Peyer's patch (tissue), 4 donors: ENCODE measurements at regions not wholly inside any gene's neighbourhood (a gene's known extent, or its start where the extent isn't known, plus 50 kb on each side); places are given as distances from the start of the nearest gene placed in this dataset.

ENCODE experiments used
- POLR2A ChIP-seq, 2 donors: fragments of 450-650 bp; IDR thresholded peaks; one replicate each; pipeline ENCODE4 v1.5.1; 2017; ENCODE audit warnings: antibody characterized with exemption in 2 of 2, mild to moderate bottlenecking in 2 of 2, moderate library complexity in 2 of 2
- TF ChIP-seq, protein P1 (sequence below), 6 experiments: fragments of 450-650 bp in 4 of 6; fragments of 200-600 bp in 2 of 6; sonication (generic) in 1 of 6; IDR thresholded peaks; one replicate each; pipeline ENCODE4 v1.5.1; 2017 to 2019; ENCODE audit warnings: antibody characterized with exemption in 6 of 6, mild to moderate bottlenecking in 3 of 6, moderate library complexity in 1 of 6

DNA sequence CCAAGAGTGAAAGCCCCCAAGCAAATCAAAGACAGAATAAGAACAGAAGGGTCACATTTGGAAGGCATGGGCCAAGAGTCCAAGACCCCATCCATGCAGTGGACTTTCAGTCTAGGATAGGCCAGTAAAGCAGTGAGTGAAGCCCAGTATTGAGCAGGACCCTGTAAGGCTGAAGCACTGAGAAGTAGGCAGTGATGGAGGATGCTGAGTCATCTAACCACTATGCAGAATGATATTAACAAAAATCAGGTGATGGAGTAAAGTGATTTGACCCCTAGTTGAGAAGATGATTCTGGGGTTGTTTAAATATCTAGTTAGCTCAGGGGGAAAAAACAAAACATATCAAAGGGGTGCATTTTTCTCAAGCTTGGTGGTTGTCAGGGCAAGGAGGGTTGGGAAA lies 308.7 kb upstream of the PLXNA2 start:
- TF ChIP-seq, protein P1, sequence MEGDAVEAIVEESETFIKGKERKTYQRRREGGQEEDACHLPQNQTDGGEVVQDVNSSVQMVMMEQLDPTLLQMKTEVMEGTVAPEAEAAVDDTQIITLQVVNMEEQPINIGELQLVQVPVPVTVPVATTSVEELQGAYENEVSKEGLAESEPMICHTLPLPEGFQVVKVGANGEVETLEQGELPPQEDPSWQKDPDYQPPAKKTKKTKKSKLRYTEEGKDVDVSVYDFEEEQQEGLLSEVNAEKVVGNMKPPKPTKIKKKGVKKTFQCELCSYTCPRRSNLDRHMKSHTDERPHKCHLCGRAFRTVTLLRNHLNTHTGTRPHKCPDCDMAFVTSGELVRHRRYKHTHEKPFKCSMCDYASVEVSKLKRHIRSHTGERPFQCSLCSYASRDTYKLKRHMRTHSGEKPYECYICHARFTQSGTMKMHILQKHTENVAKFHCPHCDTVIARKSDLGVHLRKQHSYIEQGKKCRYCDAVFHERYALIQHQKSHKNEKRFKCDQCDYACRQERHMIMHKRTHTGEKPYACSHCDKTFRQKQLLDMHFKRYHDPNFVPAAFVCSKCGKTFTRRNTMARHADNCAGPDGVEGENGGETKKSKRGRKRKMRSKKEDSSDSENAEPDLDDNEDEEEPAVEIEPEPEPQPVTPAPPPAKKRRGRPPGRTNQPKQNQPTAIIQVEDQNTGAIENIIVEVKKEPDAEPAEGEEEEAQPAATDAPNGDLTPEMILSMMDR (IDR thresholded peaks at IDR 0.05) = no peak
- no peak for TF ChIP-seq POLR2A (IDR thresholded peaks at IDR 0.05)
